HepG2 (cell line): ENCODE measurements at regions not wholly inside any gene's neighbourhood (a gene's known extent, or its start where the extent isn't known, plus 50 kb on each side); places are given as distances from the start of the nearest gene placed in this dataset.

Source experiments
- ATAC-seq: fragments of 200-7000 bp; cut with Tn5 transposase; 3 replicates; pipeline ENCODE4 v1.9.1; 2020; ENCODE audit warnings: mild to moderate bottlenecking, moderate library complexity
- BruUV-seq: library from RNA; stranded (reverse); fragments of 400-500 nt; replicated peaks from 2 replicates; lab custom pipeline; 2021; lab: Mats Ljungman, UMichigan
- CTCF ChIA-PET: fragments of 300-600 bp; formaldehyde crosslinking; extraction: SDS; loops from one replicate; lab custom pipeline; 2021; ENCODE audit warnings: low total read pairs, inconsistent platforms, low intra/inter-chr PET ratio; lab: Yijun Ruan, JAX
- POLR2A ChIA-PET: fragments of 350-600 bp; sonication (Branson Sonifier 250); formaldehyde crosslinking; loops from one replicate; lab custom pipeline; 2020; ENCODE audit warnings: antibody characterized with exemption, inconsistent platforms; lab: Yijun Ruan, JAX
- DNase-seq: peaks from one replicate; pipeline ENCODE4 v3.0.0-alpha.2; 2015; ENCODE audit warnings: low spot score
- FAIRE-seq: peaks from 3 replicates; lab custom pipeline; 2011; peaks lifted over from hg19 to GRCh38; lab: Jason Lieb, UNC
- H2AFZ ChIP-seq: one replicate; pipeline ENCODE4 v1.6.1; 2011; ENCODE audit warnings: low read length, inconsistent platforms
- H3K27ac ChIP-seq: fragments of 300-600 bp; 3 replicates; pipeline ENCODE4 v1.8.0; 2011; ENCODE audit warnings: mixed run types, mild to moderate bottlenecking, mixed read lengths, low read length, inconsistent platforms; ENCODE audit not compliant: insufficient read depth; ENCODE audit errors: extremely low read length
- H3K27me3 ChIP-seq, 2 experiments: fragments of 200-600 bp in 1 of 2; 2 replicates in 1 of 2; 3 replicates in 1 of 2; pipeline versions ENCODE4 v1.6.0 to v1.8.0; 2011; ENCODE audit warnings: low read length in 2 of 2, mild to moderate bottlenecking in 2 of 2, moderate library complexity in 2 of 2, inconsistent platforms in 1 of 2; ENCODE audit not compliant: insufficient read depth in 2 of 2, control insufficient read depth in 1 of 2
- H3K36me3 ChIP-seq, 2 experiments: fragments of 200-600 bp in 1 of 2; replicated peaks in 1 of 2; 2 replicates in 1 of 2; 3 replicates in 1 of 2; pipeline versions ENCODE4 v1.5.1 to v1.8.0; 2011; ENCODE audit warnings: low read length in 2 of 2, inconsistent platforms in 1 of 2; ENCODE audit not compliant: insufficient read depth in 2 of 2, control insufficient read depth in 1 of 2
- H3K4me1 ChIP-seq: 2 replicates; pipeline ENCODE4 v1.5.1; 2012; ENCODE audit warnings: low read length, inconsistent platforms; ENCODE audit not compliant: insufficient read depth
- H3K4me2 ChIP-seq: 2 replicates; pipeline ENCODE4 v1.6.0; 2011; ENCODE audit warnings: low read depth, low read length, inconsistent platforms
- H3K4me3 ChIP-seq, 3 experiments: fragments of 200-600 bp in 1 of 3; sonication (generic), shearing (Covaris generic) in 1 of 3; replicated peaks in 1 of 3; 2 replicates each; pipeline ENCODE4 v1.5.1; 2011 to 2016; ENCODE audit warnings: low read length in 3 of 3, inconsistent platforms in 2 of 3, low read depth in 2 of 3, mild to moderate bottlenecking in 2 of 3, control low read depth in 1 of 3, mixed read lengths in 1 of 3; ENCODE audit not compliant: insufficient read depth in 1 of 3
- H3K79me2 ChIP-seq: one replicate; pipeline ENCODE4 v1.6.1; 2011; ENCODE audit warnings: low read length, inconsistent platforms; ENCODE audit not compliant: insufficient read depth
- H3K9ac ChIP-seq: 2 replicates; pipeline ENCODE4 v1.6.0; 2011; ENCODE audit warnings: mild to moderate bottlenecking, low read depth, low read length, inconsistent platforms; ENCODE audit not compliant: insufficient read depth
- H3K9me3 ChIP-seq: 2 replicates; pipeline ENCODE4 v1.5.1; 2012; ENCODE audit warnings: mild to moderate bottlenecking, low read length
- H4K20me1 ChIP-seq: 2 replicates; pipeline ENCODE4 v1.6.0; 2011; ENCODE audit warnings: inconsistent platforms, mild to moderate bottlenecking, low read length, moderate library complexity; ENCODE audit not compliant: insufficient read depth
- NFATC3 ChIP-seq: sonication (generic); formaldehyde crosslinking; IDR thresholded peaks from 2 replicates; pipeline ENCODE4 v1.5.1; 2020; ENCODE audit warnings: mild to moderate bottlenecking, missing genetic modification reagents
- SRSF4 ChIP-seq: fragments of 200-400 bp; formaldehyde crosslinking; IDR thresholded peaks from one replicate; pipeline ENCODE4 v1.6.1; 2018; ENCODE audit warnings: mild to moderate bottlenecking, low read depth, low read length, moderate library complexity; ENCODE audit not compliant: poor library complexity, severe bottlenecking
- ZNF24 ChIP-seq: fragments of 450-650 bp; IDR thresholded peaks from 2 replicates; pipeline ENCODE4 v1.6.1; 2017; ENCODE audit warnings: antibody characterized with exemption, mild to moderate bottlenecking
- ZNF33A ChIP-seq: sonication (generic); formaldehyde crosslinking; IDR thresholded peaks from 2 replicates; pipeline ENCODE4 v1.5.1; 2020; ENCODE audit warnings: missing genetic modification reagents, mild to moderate bottlenecking, moderate library complexity, borderline replicate concordance
- ZNF44 ChIP-seq: sonication (generic); formaldehyde crosslinking; IDR thresholded peaks from 2 replicates; pipeline ENCODE4 v1.5.1; 2020; ENCODE audit warnings: mild to moderate bottlenecking, missing genetic modification reagents
- WGBS: methylation state at CpG from one replicate; pipeline ENCODE4 v1.1.6; 2017; ENCODE audit warnings: low lambda C conversion rate; 5-methylcytosine and 5-hydroxymethylcytosine counted together
- in situ Hi-C: cut with HindIII; loops from 2 replicates; pipeline ENCODE4 v1.10.0; 2017; ENCODE audit warnings: low pct_unique_long_range_greater_than_20kb; ENCODE audit not compliant: extremely low pct_ligation_motif_present
- intact Hi-C: fragments of 100-400 bp; cut with micrococcal nuclease; formaldehyde crosslinking; loops from one replicate; pipeline ENCODE4 v1.10.0; 2022; ENCODE audit not compliant: unreplicated experiment

GRCh38 chr4:129428454-129428853 lies 332.5 kb downstream of the C4orf33 start:
- H2AFZ ChIP-seq: no peak overlapping the region
- no peaks in the 10 kb centered on the region for H3K9me3 ChIP-seq
- H3K4me3 ChIP-seq: no peak overlapping the region
- intact Hi-C loops (no loop called here), in situ Hi-C loops (no loop called here)
- H3K4me1 ChIP-seq: no peaks in the 10 kb centered on the region
- no peak overlapping the region for H3K4me2 ChIP-seq
- H3K9ac ChIP-seq: no peak overlapping the region
- no peaks in the 10 kb centered on the region for H3K79me2 ChIP-seq
- TF ChIP-seq ZNF33A (CRISPR knock-in tag) (no peak), ZNF24 (no peak)
- ChIA-PET CTCF (no interaction called here), POLR2A (no interaction called here)
- H3K27ac ChIP-seq: no peak overlapping the region
- no peaks in the 10 kb centered on the region for H3K27me3 ChIP-seq
- no peaks in the 10 kb centered on the region for H3K36me3 ChIP-seq
- no peak for ATAC-seq
- no peaks in the 10 kb centered on the region for H4K20me1 ChIP-seq
- WGBS: 2% methylated on average over 2 of the region's 2 CpGs
- DNase-seq: no peak
- FAIRE-seq: no peak
- no TSS peak for BruUV-seq

GRCh38 chr4:129429581-129430320 lies 333.8 kb downstream of the C4orf33 start:
- H3K9me3 ChIP-seq: no peaks in the 10 kb centered on the region
- ATAC-seq (no peak), FAIRE-seq (no peak), DNase-seq (no peak)
- ChIA-PET POLR2A (no interaction called here), CTCF (no interaction called here)
- H3K79me2 ChIP-seq: no peaks in the 10 kb centered on the region
- H4K20me1 ChIP-seq: no peaks in the 10 kb centered on the region
- no peaks in the 10 kb centered on the region for H3K4me1 ChIP-seq
- 7% methylated on average over 2 of the region's 2 CpGs for WGBS
- H3K9ac ChIP-seq: no peak overlapping the region
- no peak for TF ChIP-seq NFATC3 (CRISPR knock-in tag)
- TF ChIP-seq ZNF44 (CRISPR knock-in tag): no peak
- no peak for TF ChIP-seq SRSF4
- no TSS peak for BruUV-seq
- intact Hi-C loops: no loop called here
- no peaks in the 10 kb centered on the region for H3K27me3 ChIP-seq
- no peak overlapping the region for H3K4me3 ChIP-seq
- in situ Hi-C loops: no loop called here
- no peaks in the 10 kb centered on the region for H3K36me3 ChIP-seq
- H2AFZ ChIP-seq: no peak overlapping the region
- H3K27ac ChIP-seq: no peak overlapping the region
- no peak overlapping the region for H3K4me2 ChIP-seq
